HL-60 (cell line): ENCODE measurements at regions not wholly inside any gene's neighbourhood (a gene's known extent, or its start where the extent isn't known, plus 50 kb on each side); places are given as distances from the start of the nearest gene placed in this dataset.

Source experiments
- DNase-seq, 2 experiments: peaks; one replicate each; pipeline ENCODE4 v3.0.0-alpha.2; 2010 to 2020; ENCODE audit warnings: low read depth in 1 of 2, low spot score in 1 of 2
- H3K27ac ChIP-seq: fragments of 250-450 bp; sonication (Bioruptor Pico); replicated peaks from 2 replicates; pipeline ENCODE4 v1.5.1; 2020; ENCODE audit warnings: mild to moderate bottlenecking, moderate library complexity
- H3K27me3 ChIP-seq: fragments of 250-450 bp; sonication (Bioruptor Pico); 2 replicates; pipeline ENCODE4 v1.5.1; 2021; ENCODE audit warnings: mild to moderate bottlenecking, moderate library complexity; ENCODE audit not compliant: insufficient read depth, poor library complexity, severe bottlenecking
- H3K4me3 ChIP-seq: replicated peaks from 2 replicates; pipeline ENCODE4 v1.5.1; 2011; ENCODE audit warnings: mild to moderate bottlenecking, control low read depth, low read length; ENCODE audit not compliant: insufficient read depth
- GABPA ChIP-seq: IDR thresholded peaks from 2 replicates; pipeline ENCODE4 v1.6.1; 2012; ENCODE audit warnings: low read depth
- POLR2AphosphoS5 ChIP-seq: IDR thresholded peaks from 2 replicates; pipeline ENCODE4 v1.6.1; 2012; ENCODE audit warnings: low read depth
- SPI1 ChIP-seq: IDR thresholded peaks from 2 replicates; pipeline ENCODE4 v1.6.1; 2012; ENCODE audit warnings: low read depth, mild to moderate bottlenecking, borderline replicate concordance
- TF ChIP-seq, protein P1 (sequence below): IDR thresholded peaks from one replicate; pipeline ENCODE4 v1.5.1; 2011; ENCODE audit warnings: low read length, control low read depth, inconsistent platforms; ENCODE audit not compliant: insufficient read depth
- TF ChIP-seq, protein P2 (sequence below): IDR thresholded peaks from 2 replicates; pipeline ENCODE4 v1.6.1; 2012; ENCODE audit warnings: low read depth; ENCODE audit not compliant: insufficient replicate concordance

DNA sequence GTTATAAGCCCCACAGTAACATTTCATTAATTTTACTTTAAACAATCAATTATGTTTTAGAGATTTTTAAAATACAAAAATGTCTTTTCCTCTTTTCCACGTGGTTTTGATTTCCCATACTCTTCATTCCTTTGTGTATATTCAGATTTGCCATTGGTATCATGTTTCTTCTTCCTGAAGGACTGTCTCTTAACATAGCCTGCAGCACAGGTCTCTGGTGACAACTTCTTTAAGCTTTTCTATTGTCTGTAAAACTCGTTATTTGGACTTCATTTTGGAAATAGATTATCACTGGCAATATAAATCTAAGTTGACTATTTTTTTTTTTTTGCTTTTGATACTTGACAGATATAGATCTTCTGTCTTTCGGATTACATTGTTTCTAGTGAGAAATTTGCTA lies 115.2 kb upstream of the KLHL29 start:
- no peak overlapping the region for H3K4me3 ChIP-seq
- H3K27ac ChIP-seq = no peak overlapping the region
- TF ChIP-seq POLR2AphosphoS5 (no peak), SPI1 (no peak), GABPA (no peak)
- TF ChIP-seq, protein P1, sequence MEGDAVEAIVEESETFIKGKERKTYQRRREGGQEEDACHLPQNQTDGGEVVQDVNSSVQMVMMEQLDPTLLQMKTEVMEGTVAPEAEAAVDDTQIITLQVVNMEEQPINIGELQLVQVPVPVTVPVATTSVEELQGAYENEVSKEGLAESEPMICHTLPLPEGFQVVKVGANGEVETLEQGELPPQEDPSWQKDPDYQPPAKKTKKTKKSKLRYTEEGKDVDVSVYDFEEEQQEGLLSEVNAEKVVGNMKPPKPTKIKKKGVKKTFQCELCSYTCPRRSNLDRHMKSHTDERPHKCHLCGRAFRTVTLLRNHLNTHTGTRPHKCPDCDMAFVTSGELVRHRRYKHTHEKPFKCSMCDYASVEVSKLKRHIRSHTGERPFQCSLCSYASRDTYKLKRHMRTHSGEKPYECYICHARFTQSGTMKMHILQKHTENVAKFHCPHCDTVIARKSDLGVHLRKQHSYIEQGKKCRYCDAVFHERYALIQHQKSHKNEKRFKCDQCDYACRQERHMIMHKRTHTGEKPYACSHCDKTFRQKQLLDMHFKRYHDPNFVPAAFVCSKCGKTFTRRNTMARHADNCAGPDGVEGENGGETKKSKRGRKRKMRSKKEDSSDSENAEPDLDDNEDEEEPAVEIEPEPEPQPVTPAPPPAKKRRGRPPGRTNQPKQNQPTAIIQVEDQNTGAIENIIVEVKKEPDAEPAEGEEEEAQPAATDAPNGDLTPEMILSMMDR = no peak
- TF ChIP-seq, protein P2, sequence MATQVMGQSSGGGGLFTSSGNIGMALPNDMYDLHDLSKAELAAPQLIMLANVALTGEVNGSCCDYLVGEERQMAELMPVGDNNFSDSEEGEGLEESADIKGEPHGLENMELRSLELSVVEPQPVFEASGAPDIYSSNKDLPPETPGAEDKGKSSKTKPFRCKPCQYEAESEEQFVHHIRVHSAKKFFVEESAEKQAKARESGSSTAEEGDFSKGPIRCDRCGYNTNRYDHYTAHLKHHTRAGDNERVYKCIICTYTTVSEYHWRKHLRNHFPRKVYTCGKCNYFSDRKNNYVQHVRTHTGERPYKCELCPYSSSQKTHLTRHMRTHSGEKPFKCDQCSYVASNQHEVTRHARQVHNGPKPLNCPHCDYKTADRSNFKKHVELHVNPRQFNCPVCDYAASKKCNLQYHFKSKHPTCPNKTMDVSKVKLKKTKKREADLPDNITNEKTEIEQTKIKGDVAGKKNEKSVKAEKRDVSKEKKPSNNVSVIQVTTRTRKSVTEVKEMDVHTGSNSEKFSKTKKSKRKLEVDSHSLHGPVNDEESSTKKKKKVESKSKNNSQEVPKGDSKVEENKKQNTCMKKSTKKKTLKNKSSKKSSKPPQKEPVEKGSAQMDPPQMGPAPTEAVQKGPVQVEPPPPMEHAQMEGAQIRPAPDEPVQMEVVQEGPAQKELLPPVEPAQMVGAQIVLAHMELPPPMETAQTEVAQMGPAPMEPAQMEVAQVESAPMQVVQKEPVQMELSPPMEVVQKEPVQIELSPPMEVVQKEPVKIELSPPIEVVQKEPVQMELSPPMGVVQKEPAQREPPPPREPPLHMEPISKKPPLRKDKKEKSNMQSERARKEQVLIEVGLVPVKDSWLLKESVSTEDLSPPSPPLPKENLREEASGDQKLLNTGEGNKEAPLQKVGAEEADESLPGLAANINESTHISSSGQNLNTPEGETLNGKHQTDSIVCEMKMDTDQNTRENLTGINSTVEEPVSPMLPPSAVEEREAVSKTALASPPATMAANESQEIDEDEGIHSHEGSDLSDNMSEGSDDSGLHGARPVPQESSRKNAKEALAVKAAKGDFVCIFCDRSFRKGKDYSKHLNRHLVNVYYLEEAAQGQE = no peak
- peaks cover 8% of the 10 kb centered on the region for H3K27me3 ChIP-seq
- DNase-seq = no peak

DNA sequence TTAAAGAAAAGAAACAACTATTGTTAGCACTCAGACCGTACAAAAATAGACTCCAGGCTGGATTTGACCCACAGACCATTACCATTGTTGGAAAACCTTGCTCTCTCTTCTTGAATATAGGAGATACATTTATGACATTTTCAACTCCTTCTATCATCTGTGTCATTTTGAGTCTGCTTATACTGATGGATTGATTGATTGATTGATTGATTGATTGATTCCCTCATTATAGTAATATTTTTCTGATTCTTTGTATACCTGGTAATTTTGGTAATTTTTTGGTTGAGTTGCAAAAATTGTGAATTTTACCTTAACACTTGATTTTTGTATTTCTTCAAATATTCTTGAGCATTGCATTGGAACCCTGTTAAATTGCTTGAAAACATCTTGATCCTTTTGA lies 114.2 kb upstream of the KLHL29 start:
- DNase-seq = no peak
- peaks cover 7% of the 10 kb centered on the region for H3K27me3 ChIP-seq
- TF ChIP-seq, protein P1 = no peak
- TF ChIP-seq GABPA (no peak), SPI1 (no peak), POLR2AphosphoS5 (no peak)
- TF ChIP-seq, protein P2 = no peak
- no peak overlapping the region for H3K27ac ChIP-seq
- H3K4me3 ChIP-seq = no peak overlapping the region

DNA sequence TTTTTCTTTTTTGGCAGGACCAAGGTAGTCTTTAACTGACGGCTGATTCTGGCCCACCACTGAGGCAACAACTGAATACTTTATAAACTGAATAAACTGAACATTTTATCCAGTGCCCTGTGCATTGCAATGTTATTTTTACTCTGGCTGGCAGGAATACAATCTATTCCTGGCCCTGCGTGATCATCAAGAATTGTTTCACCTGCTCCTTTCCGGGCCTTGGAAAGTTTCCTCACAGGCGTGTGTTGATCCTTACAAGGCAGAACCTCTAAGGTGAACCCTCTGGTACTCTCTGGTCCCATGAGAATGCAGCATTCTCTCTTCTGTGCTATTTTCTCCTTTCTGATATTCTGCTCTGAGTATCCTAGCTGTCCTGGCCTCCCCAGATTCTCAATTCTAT lies 113.7 kb upstream of the KLHL29 start:
- DNase-seq = no peak
- peaks cover 6% of the 10 kb centered on the region for H3K27me3 ChIP-seq
- no peak overlapping the region for H3K4me3 ChIP-seq
- no peak overlapping the region for H3K27ac ChIP-seq
- TF ChIP-seq GABPA (no peak), POLR2AphosphoS5 (no peak), SPI1 (no peak)
- TF ChIP-seq, protein P2 = no peak
- TF ChIP-seq, protein P1 = no peak
